Stimulated activated naive CD4-positive, alpha-beta T cell treated with Interleukin-2 at 50 U/mL for 16 hours (primary cell): ENCODE measurements at regions not wholly inside any gene's neighbourhood (a gene's known extent, or its start where the extent isn't known, plus 50 kb on each side); places are given as distances from the start of the nearest gene placed in this dataset.
"Not testable (repeated sequence)": the region's sequence is repeated elsewhere in the genome, so short reads cannot be mapped to it uniquely, and the experiment has no call there.

Experiments used
- DNase-seq: peaks from one replicate; lab custom pipeline; 2025; lab: John Stamatoyannopoulos, UW

GRCh38 chr6:147651-148050 lies 144.6 kb upstream of the DUSP22 start:
- not testable (repeated sequence) for DNase-seq

DNA sequence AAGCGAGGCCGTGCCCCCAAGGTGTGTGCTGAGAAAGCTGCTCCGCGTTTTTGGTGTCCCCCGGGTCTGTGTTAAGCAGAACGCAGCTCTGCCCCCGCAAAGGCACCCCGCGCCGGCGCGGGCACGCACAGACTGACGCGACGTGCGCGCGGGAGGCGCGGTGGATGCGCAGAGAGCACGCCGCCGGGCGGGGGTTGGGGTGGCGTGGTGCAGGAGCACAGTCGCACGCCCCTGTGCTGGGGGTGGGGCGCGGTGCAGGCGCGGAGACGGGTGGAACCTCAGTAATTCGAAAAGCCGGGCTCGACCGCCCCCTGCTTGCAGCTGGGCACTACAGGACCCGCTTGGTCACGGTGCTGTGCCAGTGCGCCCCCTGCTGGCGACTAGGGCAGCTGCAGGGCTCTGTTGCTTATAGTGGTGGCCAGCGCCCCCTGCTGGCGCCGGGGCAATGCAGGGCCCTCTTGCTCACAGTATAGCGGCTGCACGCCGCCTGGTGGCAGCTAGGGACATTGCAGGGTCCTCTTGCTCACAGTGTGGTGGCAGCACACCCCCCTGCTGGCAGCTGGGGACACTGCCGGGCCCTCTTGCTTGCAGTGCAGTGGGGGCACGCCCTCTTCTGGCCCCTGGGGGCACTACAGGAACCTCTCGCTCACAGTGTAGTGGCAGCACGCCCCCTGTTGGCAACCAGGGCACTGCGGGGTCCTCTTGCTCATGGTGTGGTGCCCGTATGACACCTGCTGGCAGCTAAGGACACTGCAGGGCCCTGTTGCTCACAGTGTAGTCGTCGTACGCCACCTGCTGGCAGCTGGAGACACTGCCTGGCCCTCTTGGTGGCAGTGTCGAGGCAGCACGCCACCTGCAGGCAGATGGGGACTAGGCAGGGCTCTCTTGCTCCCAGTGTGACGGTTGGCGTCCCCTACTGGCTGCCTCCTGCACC lies 144.0 kb upstream of the DUSP22 start:
- peak; percentile 61 for DNase-seq

DNA sequence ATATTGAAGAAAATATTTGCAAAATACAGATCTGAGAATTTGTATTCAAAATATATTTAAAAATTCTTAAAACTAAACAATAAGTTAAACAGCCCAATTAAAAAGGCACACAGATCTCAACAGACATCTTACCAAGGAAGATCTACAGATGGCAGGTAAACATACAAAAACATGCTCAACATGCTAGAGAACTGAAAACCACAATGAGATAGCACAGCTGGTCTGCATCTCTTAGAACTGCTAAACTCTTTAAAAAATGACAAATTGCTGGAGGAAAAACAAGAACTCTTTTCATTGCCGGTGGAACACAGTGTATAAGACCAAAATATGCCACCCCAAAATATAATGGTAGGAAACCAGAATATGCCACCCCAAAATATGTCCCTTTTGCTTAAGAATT lies 142.1 kb upstream of the DUSP22 start:
- DNase-seq, result not testable (repeated sequence)

GRCh38 chr6:152436-152835 lies 139.9 kb upstream of the DUSP22 start:
- DNase-seq, result not testable (repeated sequence)

GRCh38 chr6:153026-153425 lies 139.3 kb upstream of the DUSP22 start:
- DNase-seq, result not testable (repeated sequence)

DNA sequence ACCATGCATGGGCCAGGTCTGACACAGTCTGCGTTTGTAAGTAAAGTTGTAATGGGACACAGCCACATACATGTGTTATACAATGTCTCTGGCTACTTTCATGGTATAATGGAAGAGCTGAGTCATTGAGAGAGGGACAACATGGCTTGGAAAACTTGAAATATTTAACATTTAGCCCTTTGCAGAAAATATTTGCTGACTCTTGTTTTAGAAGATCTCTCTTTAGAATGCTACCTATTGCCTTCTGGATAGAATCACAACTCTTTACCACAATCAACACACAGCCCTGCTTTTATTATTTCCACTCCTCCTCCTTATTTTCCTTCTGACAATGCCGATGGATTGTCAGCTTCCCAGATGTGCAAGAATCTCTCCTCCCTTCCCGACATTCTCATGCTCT lies 138.4 kb upstream of the DUSP22 start:
- not testable (repeated sequence) for DNase-seq

DNA sequence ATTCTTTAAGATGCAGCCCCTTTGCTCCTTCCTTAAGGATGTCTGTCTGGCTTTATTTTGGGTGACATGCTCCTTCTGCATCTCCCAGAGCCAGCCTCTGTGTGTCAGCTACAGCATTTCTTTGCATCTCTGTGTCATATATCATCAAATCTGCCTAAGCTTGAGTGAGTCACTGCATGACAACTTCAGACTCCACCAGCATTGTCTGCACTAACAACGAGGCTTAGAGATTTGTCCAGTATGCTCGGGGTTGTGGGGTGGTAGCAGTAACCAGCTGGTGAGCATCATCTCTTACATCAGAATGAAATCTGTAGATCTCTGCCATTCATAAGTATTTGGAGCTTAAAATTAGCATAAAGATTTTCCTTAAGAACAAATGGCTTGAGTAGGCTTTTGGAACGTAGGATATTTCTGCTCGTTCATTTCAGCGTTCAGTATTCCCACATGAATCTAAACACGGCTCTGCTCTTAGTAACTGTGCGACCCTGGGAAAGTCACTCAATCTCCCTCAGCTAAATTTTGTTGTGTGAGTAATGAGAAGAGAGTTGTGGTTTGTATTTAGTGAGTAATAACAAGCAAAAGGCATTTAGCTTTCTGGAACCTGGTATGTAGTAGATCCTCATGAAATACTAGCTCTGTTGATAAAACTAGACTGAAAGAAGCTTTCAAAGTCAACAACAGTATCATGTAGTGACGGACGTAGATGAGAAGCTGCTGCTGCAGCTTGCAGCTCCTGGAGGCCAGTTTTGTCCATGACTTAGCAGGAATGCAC lies 137.8 kb upstream of the DUSP22 start:
- DNase-seq, result not testable (repeated sequence)

- DNase-seq, result no peak
Observed at GRCh38 chr6:156010-156409, 136.3 kb upstream of the DUSP22 start.

DNA sequence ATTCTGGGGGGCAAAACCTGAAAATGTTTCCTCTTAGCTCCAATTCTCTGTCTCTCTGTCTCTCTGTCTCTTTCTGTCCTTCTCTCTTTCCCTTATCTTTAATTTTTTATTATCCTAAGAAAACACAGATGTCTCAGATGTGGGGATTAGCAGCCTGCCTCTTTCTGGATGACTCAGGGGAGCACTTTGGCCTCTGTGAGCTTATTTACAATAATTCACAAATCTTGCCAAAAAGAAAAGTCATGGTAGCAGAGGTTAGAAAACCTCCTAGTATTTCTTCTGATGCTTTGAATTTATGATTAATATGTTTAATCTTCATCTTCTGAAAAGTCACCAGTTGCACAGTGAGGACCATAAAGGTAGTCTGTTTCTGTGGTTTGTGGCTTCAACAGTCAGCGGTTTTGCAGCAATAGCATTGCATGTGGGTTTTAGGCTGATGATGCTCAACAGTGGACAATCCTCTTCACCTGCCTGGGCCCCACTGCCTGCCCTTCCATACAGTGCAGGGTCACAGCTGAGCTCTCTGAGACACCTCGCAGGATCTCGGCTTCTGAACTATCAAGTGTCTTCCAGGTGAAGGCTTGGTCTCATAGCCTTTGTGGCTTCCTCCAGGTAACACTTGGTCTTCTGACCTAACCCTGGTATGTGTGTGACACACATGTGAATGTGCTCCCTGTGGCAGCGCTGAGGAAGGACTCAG lies 135.7 kb upstream of the DUSP22 start:
- DNase-seq, result not testable (repeated sequence)

DNA sequence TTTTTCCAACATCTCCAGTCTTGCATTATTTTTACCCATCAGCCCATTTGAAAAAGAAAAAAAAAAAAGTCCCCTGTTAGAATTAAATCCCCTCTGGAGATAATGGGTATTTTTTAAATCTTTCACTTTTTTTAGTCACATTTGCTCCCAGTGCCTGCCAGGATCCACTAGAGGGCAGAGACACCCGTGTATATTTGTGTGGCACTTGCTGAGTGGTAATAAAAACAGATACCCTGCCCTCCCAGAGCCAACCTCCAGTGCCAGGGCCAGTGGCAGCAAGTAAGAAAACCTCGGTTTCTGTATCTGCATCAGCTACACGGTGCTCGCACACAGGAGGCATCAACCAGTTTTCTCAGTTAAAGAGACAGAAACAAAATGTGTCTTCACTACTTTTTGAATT lies 135.1 kb upstream of the DUSP22 start:
- peak; percentile 12 for DNase-seq

GRCh38 chr6:161657-162056 lies 130.6 kb upstream of the DUSP22 start:
- DNase-seq, result not testable (repeated sequence)

GRCh38 chr6:164720-165119 lies 127.6 kb upstream of the DUSP22 start:
- DNase-seq, result no peak

DNA sequence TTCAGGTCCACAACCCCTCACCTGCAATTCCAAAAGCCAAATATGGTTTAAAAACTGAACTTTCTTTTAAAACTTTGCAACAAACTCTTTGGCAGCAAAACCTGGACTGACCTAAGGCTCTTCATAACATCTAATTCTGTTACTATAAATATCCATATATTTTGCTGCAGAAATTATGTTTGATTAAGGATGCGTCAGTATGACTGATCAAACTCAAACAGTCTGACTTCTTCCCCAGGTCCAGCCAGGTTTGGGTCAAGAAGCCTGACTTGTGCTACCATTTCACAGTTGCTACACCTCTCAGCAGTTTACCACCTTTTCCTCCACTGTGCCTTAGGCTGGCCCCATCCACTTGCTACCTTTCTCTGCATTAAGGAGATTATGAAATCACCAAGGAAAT lies 127.0 kb upstream of the DUSP22 start:
- no peak for DNase-seq

DNA sequence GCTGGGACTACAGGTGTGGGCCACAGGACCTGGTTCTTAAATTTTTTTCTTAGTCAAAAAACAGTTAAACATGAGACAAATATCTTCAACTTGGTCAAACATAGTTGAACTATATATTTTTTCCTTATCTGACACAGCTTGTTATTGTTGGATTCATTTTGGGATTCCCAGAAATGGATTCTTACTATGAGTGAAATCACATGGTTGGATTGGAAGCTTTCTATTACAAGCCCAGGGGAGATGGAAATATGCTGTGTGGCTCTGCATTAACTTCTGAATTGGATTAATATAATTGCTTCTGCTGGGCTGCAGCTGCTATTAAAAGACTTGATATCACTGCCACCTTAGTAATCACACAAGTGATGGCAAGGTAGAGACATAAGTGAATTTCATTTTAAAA lies 126.4 kb upstream of the DUSP22 start:
- no peak for DNase-seq

GRCh38 chr6:168865-169455 lies 123.3 kb upstream of the DUSP22 start:
- no peak for DNase-seq

GRCh38 chr6:174036-174435 lies 118.3 kb upstream of the DUSP22 start:
- no peak for DNase-seq

DNA sequence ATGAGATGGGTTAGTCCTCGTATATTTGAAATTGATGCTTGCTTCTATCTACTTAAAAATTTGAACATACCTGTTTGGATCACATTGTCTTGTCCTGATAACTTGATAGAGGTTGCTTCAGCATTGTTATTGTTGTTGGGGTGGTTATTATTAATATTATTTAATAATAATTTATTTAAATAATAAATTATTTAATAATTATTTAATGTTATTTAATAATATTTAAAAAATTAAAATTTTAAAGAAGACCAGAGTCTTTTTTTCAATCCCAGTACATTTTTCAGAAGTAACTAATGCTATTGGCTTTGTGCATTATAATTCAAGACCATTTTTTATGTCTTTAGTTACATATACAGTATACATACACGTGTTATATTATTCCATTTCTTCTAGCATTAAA lies 116.6 kb upstream of the DUSP22 start:
- DNase-seq, result no peak

GRCh38 chr6:176766-177165 lies 115.5 kb upstream of the DUSP22 start:
- no peak for DNase-seq

- no peak for DNase-seq
Observed at GRCh38 chr6:178119-178518, 114.2 kb upstream of the DUSP22 start.

DNA sequence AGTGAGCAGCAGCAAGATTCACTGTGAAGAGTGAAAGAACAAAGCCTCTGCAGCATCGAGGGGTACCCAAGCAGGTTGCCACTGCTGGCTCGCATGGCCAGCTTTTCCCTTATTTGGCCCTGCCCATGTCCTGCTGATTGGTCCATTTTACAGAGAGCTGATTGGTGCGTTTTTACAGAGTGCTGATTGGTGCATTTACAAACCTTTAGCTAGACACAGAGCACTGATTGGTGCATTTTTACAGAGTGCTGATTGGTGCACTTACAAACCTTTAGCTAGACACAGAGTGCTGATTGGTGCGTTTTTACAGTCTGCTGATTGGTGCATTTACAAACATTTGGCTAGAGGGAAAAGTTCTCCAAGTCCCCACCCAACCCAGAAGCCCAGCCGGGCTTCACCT lies 113.4 kb upstream of the DUSP22 start:
- not testable (repeated sequence) for DNase-seq

- no peak for DNase-seq
Observed at GRCh38 chr6:179340-179950, 112.8 kb upstream of the DUSP22 start.
